ENCODE measurements at regions not wholly inside any gene's neighbourhood (a gene's known extent, or its start where the extent isn't known, plus 50 kb on each side); places are given as distances from the start of the nearest gene placed in this dataset.

GRCh38 chr3:132972333-132972732, 65.9 kb upstream of the TMEM108 start:
- Histone ChIP-seq H3K4me1 (ENCODE audit: insufficient read depth, poor library complexity, severe bottlenecking) (no peaks in the 10 kb centered on the region), H3K27me3 (ENCODE audit: insufficient read depth, poor library complexity, severe bottlenecking) (no peaks in the 10 kb centered on the region), H3K4me3 (ENCODE audit: severe bottlenecking) (no peak overlapping the region), H3K9me3 (ENCODE audit: severe bottlenecking) (no peaks in the 10 kb centered on the region), H3K36me3 (ENCODE audit: low read depth) (no peaks in the 10 kb centered on the region), H3K27ac (ENCODE audit: poor library complexity, severe bottlenecking) (no peak overlapping the region)
- no peak for ATAC-seq (ENCODE audit: low read depth)
- no peak for DNase-seq (ENCODE audit: low spot score)
- TF ChIP-seq CTCF (IDR thresholded peaks at IDR 0.05; ENCODE audit: poor library complexity, severe bottlenecking), result no peak

- H3K4me3 ChIP-seq (ENCODE audit: severe bottlenecking), result no peak overlapping the region
- H3K36me3 ChIP-seq (ENCODE audit: low read depth), result no peaks in the 10 kb centered on the region
- no peaks in the 10 kb centered on the region for H3K9me3 ChIP-seq (ENCODE audit: severe bottlenecking)
- no peaks in the 10 kb centered on the region for H3K4me1 ChIP-seq (ENCODE audit: insufficient read depth, poor library complexity, severe bottlenecking)
- H3K27me3 ChIP-seq (ENCODE audit: insufficient read depth, poor library complexity, severe bottlenecking), result no peaks in the 10 kb centered on the region
- ATAC-seq (ENCODE audit: low read depth), result no peak
- DNase-seq (ENCODE audit: low spot score), result no peak
- TF ChIP-seq CTCF (IDR thresholded peaks at IDR 0.05; ENCODE audit: poor library complexity, severe bottlenecking), result no peak
- H3K27ac ChIP-seq (ENCODE audit: poor library complexity, severe bottlenecking), result no peak overlapping the region
Measured at GRCh38 chr3:132966374-132966773, 71.8 kb upstream of the TMEM108 start.

- TF ChIP-seq CTCF (IDR thresholded peaks at IDR 0.05; ENCODE audit: poor library complexity, severe bottlenecking), result no peak
- no peak for DNase-seq (ENCODE audit: low spot score)
Measured at GRCh38 chr3:132964266-132964665, 73.9 kb upstream of the TMEM108 start.

GRCh38 chr3:132963786-132964185, 74.4 kb upstream of the TMEM108 start:
- ATAC-seq (ENCODE audit: low read depth) (no peak), DNase-seq (ENCODE audit: low spot score) (no peak)
- no peaks in the 10 kb centered on the region for H3K36me3 ChIP-seq (ENCODE audit: low read depth)
- H3K27me3 ChIP-seq (ENCODE audit: insufficient read depth, poor library complexity, severe bottlenecking), result no peaks in the 10 kb centered on the region
- H3K9me3 ChIP-seq (ENCODE audit: severe bottlenecking), result no peaks in the 10 kb centered on the region
- no peak overlapping the region for H3K4me3 ChIP-seq (ENCODE audit: severe bottlenecking)
- no peak for TF ChIP-seq CTCF (IDR thresholded peaks at IDR 0.05; ENCODE audit: poor library complexity, severe bottlenecking)
- no peaks in the 10 kb centered on the region for H3K4me1 ChIP-seq (ENCODE audit: insufficient read depth, poor library complexity, severe bottlenecking)
- H3K27ac ChIP-seq (ENCODE audit: poor library complexity, severe bottlenecking), result no peak overlapping the region

More at GRCh38 chr3:132964266-132964665, 73.9 kb upstream of the TMEM108 start:
- Histone ChIP-seq H3K27ac (ENCODE audit: poor library complexity, severe bottlenecking) (no peak overlapping the region), H3K4me3 (ENCODE audit: severe bottlenecking) (no peak overlapping the region), H3K4me1 (ENCODE audit: insufficient read depth, poor library complexity, severe bottlenecking) (no peaks in the 10 kb centered on the region), H3K27me3 (ENCODE audit: insufficient read depth, poor library complexity, severe bottlenecking) (no peaks in the 10 kb centered on the region), H3K9me3 (ENCODE audit: severe bottlenecking) (no peaks in the 10 kb centered on the region), H3K36me3 (ENCODE audit: low read depth) (no peaks in the 10 kb centered on the region)
- ATAC-seq (ENCODE audit: low read depth), result no peak

- Histone ChIP-seq H3K27me3 (ENCODE audit: insufficient read depth, poor library complexity, severe bottlenecking) (no peaks in the 10 kb centered on the region), H3K4me1 (ENCODE audit: insufficient read depth, poor library complexity, severe bottlenecking) (no peaks in the 10 kb centered on the region), H3K9me3 (ENCODE audit: severe bottlenecking) (no peaks in the 10 kb centered on the region), H3K36me3 (ENCODE audit: low read depth) (no peaks in the 10 kb centered on the region), H3K4me3 (ENCODE audit: severe bottlenecking) (no peak overlapping the region), H3K27ac (ENCODE audit: poor library complexity, severe bottlenecking) (no peak overlapping the region)
- TF ChIP-seq CTCF (IDR thresholded peaks at IDR 0.05; ENCODE audit: poor library complexity, severe bottlenecking), result no peak
- no peak for ATAC-seq (ENCODE audit: low read depth)
- DNase-seq (ENCODE audit: low spot score), result no peak
Measured at GRCh38 chr3:132961991-132962390, 76.2 kb upstream of the TMEM108 start.

Data from RWPE2 (cell line).